ENCODE measurements at regions not wholly inside any gene's neighbourhood (a gene's known extent, or its start where the extent isn't known, plus 50 kb on each side); places are given as distances from the start of the nearest gene placed in this dataset.

- H3K79me2 ChIP-seq (ENCODE audit: insufficient read depth, low read length) = no peaks in the 10 kb centered on the region
- no peaks in the 10 kb centered on the region for H3K9me3 ChIP-seq (ENCODE audit: low read depth, low read length)
- H2AFZ ChIP-seq (ENCODE audit: low read length) = no peak overlapping the region
- peak; percentile 24 for TF ChIP-seq CTCF (IDR thresholded peaks at IDR 0.05; ENCODE audit: extremely low read depth, low read depth, low read length)
- no peaks in the 10 kb centered on the region for H3K36me3 ChIP-seq (ENCODE audit: insufficient read depth, low read length)
- no peaks in the 10 kb centered on the region for H4K20me1 ChIP-seq (ENCODE audit: insufficient read depth, low read length)
- H3K27ac ChIP-seq (ENCODE audit: low read depth, low read length) = no peak overlapping the region
- H3K4me2 ChIP-seq (ENCODE audit: insufficient read depth, low read length) = no peak overlapping the region
- no peak overlapping the region for H3K4me3 ChIP-seq (ENCODE audit: insufficient read depth, low read length)
- no peak for DNase-seq (ENCODE audit: insufficient read length, low spot score, missing footprints)
- H3K4me1 ChIP-seq (ENCODE audit: insufficient read depth, low read length) = no peaks in the 10 kb centered on the region
- H3K27me3 ChIP-seq (ENCODE audit: insufficient read depth, low read length) = no peaks in the 10 kb centered on the region
Measured at GRCh38 chr4:92172203-92172602, 131.6 kb upstream of the GRID2 start.

DNA sequence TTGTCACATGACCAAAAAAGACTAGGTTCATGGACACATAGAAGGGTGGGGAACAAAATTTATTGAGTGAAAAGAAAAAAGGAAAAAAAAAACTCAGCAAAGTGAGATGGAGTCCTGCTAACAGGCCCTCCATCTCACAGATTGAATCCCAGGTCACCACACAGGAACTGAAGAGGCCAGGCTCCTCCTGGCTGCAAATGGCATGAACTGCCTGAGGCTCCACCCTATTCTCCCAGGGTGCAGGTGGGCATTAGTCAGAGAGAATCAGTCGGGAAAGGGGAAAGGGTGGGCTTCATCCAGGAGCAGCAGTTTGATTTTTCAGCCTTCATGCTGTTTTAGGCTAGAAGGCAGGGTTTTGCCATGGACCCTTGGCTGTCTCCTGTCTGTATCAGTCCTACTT is 128.5 kb upstream of the GRID2 start:
- no peaks in the 10 kb centered on the region for H3K4me1 ChIP-seq (ENCODE audit: insufficient read depth, low read length)
- H3K9me3 ChIP-seq (ENCODE audit: low read depth, low read length) = no peaks in the 10 kb centered on the region
- H3K4me3 ChIP-seq (ENCODE audit: insufficient read depth, low read length) = no peak overlapping the region
- no peak overlapping the region for H2AFZ ChIP-seq (ENCODE audit: low read length)
- H3K4me2 ChIP-seq (ENCODE audit: insufficient read depth, low read length) = no peak overlapping the region
- TF ChIP-seq CTCF (IDR thresholded peaks at IDR 0.05; ENCODE audit: extremely low read depth, low read depth, low read length) = no peak
- H3K27me3 ChIP-seq (ENCODE audit: insufficient read depth, low read length) = no peaks in the 10 kb centered on the region
- H3K36me3 ChIP-seq (ENCODE audit: insufficient read depth, low read length) = no peaks in the 10 kb centered on the region
- no peak overlapping the region for H3K27ac ChIP-seq (ENCODE audit: low read depth, low read length)
- no peaks in the 10 kb centered on the region for H3K79me2 ChIP-seq (ENCODE audit: insufficient read depth, low read length)
- H4K20me1 ChIP-seq (ENCODE audit: insufficient read depth, low read length) = no peaks in the 10 kb centered on the region
- DNase-seq (ENCODE audit: insufficient read length, low spot score, missing footprints) = no peak

DNA sequence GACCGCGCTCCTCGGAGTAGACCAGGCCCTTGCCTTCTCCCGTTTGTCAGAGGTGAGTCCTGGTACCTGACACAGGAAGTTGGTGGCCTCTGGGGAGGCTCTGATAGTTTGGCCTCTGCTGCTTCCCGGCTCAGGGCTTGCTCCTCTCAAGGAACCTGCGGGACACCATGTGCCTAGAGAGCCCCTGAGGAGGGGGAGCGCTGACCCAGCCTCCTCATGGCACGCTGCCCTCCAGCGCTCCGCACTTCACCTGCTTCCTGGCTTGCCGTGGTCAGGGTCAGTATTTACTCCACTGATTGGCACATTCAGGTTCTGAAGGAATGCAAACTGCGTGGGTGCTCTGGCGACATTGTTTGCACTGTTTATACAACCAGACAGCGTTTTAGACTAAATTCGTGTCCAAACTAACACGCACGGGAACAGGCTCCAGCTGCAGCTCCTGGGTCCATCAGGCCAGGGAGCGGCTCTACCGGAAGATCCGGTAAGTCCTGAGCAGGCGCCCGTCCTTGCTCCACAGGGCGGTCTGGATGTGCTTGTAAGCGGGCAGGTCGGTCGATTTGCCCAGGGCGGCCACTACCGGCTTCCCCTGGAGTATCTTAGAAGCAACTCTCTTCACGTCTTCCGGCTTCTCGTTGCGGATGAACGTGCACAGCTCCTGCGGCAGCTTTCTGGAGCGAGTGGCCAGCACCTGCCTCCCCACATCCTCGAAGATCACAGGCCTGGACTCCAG is 121.6 kb upstream of the GRID2 start:
- no peak overlapping the region for H3K27ac ChIP-seq (ENCODE audit: low read depth, low read length)
- no peak overlapping the region for H2AFZ ChIP-seq (ENCODE audit: low read length)
- H3K4me3 ChIP-seq (ENCODE audit: insufficient read depth, low read length) = no peak overlapping the region
- H3K27me3 ChIP-seq (ENCODE audit: insufficient read depth, low read length) = no peaks in the 10 kb centered on the region
- H3K4me2 ChIP-seq (ENCODE audit: insufficient read depth, low read length) = no peak overlapping the region
- no peaks in the 10 kb centered on the region for H3K79me2 ChIP-seq (ENCODE audit: insufficient read depth, low read length)
- no peaks in the 10 kb centered on the region for H3K4me1 ChIP-seq (ENCODE audit: insufficient read depth, low read length)
- H4K20me1 ChIP-seq (ENCODE audit: insufficient read depth, low read length) = no peaks in the 10 kb centered on the region
- TF ChIP-seq CTCF (IDR thresholded peaks at IDR 0.05; ENCODE audit: extremely low read depth, low read depth, low read length) = no peak
- no peaks in the 10 kb centered on the region for H3K9me3 ChIP-seq (ENCODE audit: low read depth, low read length)
- H3K36me3 ChIP-seq (ENCODE audit: insufficient read depth, low read length) = no peaks in the 10 kb centered on the region
- DNase-seq (ENCODE audit: insufficient read length, low spot score, missing footprints) = no peak

DNA sequence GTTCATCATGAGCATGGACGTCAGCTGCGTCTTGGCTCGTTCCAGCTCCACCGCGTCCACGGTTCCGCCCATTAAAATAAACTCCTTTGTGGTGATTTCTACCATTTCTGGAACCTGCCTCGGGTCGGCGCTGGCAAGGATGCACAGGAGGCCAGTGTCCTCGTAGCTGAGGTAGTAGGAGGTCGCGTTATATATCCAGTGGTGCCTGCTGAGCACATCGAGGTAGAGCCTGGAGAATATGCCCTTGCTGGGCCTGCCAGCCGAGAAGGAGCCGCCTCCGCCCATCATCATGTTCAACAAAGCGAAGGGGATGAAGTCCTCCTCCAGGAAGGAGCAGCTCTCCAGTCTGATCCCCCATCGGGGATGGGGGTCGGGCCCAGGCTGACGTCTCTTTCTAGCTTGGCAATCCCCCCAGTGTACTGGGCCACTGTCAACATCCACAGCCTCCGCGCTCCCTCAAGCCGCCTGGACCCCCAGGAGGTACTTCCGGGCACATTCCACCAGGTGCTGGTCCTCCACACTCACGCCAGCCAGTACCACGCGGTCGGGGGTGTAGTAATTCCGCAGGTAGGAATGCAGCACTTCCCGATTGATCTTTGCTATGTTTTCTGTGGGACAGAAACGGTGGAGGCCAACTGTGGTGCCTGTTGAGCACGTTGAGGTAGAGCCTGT is 120.9 kb upstream of the GRID2 start:
- Histone ChIP-seq H3K4me2 (ENCODE audit: insufficient read depth, low read length) (no peak overlapping the region), H3K4me3 (ENCODE audit: insufficient read depth, low read length) (no peak overlapping the region), H3K4me1 (ENCODE audit: insufficient read depth, low read length) (no peaks in the 10 kb centered on the region), H3K27ac (ENCODE audit: low read depth, low read length) (no peak overlapping the region), H3K36me3 (ENCODE audit: insufficient read depth, low read length) (no peaks in the 10 kb centered on the region), H3K9me3 (ENCODE audit: low read depth, low read length) (no peaks in the 10 kb centered on the region), H3K27me3 (ENCODE audit: insufficient read depth, low read length) (no peaks in the 10 kb centered on the region), H3K79me2 (ENCODE audit: insufficient read depth, low read length) (no peaks in the 10 kb centered on the region), H4K20me1 (ENCODE audit: insufficient read depth, low read length) (no peaks in the 10 kb centered on the region), H2AFZ (ENCODE audit: low read length) (no peak overlapping the region)
- no peak for TF ChIP-seq CTCF (IDR thresholded peaks at IDR 0.05; ENCODE audit: extremely low read depth, low read depth, low read length)
- DNase-seq (ENCODE audit: insufficient read length, low spot score, missing footprints) = peak; percentile 23

Measured in osteoblast (primary cell).